NCI-H2107 (cell line): ENCODE measurements at regions not wholly inside any gene's neighbourhood (a gene's known extent, or its start where the extent isn't known, plus 50 kb on each side); places are given as distances from the start of the nearest gene placed in this dataset.
A peak's percentile ranks its signal among the peaks of the same experiment; 100 is the strongest.

Experiments used
- DNase-seq: peaks from one replicate; lab custom pipeline; 2025; lab: John Stamatoyannopoulos, UW

DNA sequence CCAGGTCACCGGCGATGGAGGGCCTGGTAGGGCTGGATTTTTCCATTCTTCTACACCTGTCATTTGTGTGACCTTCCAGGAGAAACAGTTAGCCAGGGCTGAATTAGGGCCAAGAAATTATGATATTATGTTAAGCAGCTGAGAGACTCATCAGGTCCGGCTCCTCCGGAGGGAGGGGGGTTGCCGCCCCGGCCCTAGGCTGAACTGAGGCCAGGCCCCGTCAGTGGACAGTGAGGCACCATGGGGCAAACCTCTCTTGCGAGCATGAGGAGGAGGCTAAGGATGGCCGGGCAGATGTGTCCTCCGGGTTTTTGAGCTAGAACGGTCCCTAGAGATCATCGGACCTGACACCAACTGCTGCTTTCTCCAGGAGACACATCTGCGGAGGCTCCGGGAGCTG lies 150.1 kb downstream of the SOX11 start:
- no peak for DNase-seq

DNA sequence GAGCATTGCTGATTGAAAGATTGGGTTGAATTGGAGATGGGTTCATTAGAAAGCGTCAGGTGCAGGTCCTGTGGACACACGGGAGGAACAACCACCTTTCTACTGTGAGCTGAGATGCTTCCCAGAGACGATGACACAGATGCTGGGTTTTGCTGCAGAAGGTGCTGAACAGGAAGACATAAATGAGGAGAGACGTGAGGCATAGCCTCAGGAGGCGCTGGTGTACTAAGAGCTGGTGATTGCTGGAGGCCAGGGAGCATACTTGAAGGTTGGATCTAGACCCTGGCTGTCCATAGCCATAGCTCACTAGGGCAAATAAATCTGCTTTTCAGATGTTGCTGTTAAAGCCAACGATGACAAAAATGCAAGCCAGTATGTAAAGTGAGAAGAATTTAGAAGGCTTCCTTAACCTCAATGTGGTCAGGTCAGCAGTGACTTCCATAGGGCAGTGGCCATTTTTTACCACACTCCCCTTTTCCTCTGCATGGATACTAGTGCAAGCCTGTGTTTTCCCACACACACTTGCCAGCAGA lies 153.7 kb downstream of the SOX11 start:
- DNase-seq, result no peak

- no peak for DNase-seq
Observed at GRCh38 chr2:5846881-5847280, 154.7 kb downstream of the SOX11 start.

- DNase-seq, result no peak
Observed at GRCh38 chr2:5849562-5849961, 157.4 kb downstream of the SOX11 start.

- DNase-seq, result no peak
Observed at GRCh38 chr2:5851410-5851809, 159.2 kb downstream of the SOX11 start.

GRCh38 chr2:5854797-5855196 lies 162.6 kb downstream of the SOX11 start:
- DNase-seq, result no peak

DNA sequence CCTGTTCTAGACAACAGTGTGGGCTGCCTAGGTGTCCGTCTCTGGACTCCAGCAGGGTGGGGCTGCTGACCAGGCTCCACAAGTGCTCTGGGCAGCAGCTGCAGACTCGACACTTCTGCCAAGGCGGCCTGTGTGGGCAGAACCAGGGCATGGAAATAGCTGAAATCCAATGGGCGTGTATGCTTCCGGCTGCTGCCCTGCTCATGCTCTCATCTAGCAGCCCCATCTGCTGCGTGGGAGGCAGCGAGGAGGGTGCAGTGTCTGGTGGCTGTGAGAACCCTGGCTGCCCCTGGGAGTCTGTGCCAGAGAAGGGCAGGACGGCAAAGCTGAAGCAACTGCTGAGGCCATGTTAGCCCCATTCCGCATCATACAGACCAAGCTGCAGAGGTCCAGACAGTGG lies 174.9 kb downstream of the SOX11 start:
- no peak for DNase-seq

GRCh38 chr2:5868931-5869330 lies 176.7 kb downstream of the SOX11 start:
- no peak for DNase-seq

GRCh38 chr2:5869936-5870335 lies 177.8 kb downstream of the SOX11 start:
- DNase-seq, result no peak

GRCh38 chr2:5877360-5877759 lies 185.2 kb downstream of the SOX11 start:
- no peak for DNase-seq

DNA sequence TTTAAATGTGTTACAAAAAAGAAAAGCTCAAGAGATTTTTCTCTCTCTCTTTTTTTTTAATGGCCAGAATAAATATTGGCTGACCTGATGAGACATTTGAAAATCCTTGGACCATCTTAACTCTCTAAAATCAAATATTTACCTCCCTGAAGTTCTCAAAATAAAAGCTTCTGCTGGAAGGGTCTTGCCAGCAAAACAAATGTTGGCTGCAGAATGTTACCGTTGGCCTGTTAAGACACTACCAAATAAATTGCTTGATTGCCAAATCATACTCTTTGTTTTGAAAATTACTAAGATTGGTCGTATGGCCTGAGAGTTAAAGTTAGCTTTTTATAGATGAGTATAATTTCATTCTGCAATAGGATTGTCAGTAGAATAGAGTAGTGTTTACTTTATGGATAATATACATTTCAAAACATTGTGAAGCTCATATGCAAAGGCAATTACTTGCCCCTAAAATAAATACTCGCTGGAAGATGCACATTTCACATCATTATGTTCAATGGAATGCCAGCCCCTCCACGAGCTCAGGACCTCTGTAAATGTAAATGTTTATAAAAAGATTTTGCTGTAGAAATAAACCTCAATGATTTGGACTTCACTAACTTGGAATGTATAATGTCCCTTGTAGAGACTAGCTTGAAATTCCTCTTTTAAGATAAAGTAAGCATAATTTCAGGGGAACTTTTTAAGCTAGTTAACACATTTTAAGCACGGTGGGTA lies 193.4 kb downstream of the SOX11 start:
- no peak for DNase-seq

GRCh38 chr2:5886462-5886861 lies 194.3 kb downstream of the SOX11 start:
- no peak for DNase-seq

DNA sequence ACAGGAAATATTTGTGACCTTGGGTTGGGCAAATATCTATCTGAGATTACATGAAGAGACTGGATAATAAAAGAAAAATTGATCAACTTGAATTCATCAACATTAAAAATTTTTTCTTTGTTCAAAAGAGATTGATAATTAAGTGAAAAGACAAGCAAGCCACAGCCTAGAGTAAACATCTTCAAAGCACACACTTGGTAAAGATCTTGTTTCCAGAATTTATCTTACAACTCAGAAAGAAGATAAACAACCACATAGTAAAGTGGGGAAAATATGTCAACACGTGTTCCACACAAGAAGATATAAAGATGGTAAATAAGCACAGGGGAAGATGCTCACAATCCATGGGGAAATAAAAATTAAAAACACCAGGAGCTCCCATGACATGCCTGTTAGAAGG lies 195.9 kb downstream of the SOX11 start:
- DNase-seq, result no peak

- DNase-seq, result no peak
Observed at GRCh38 chr2:5889519-5889918, 197.3 kb downstream of the SOX11 start.

GRCh38 chr2:5894355-5894754 lies 202.2 kb downstream of the SOX11 start:
- DNase-seq, result no peak

GRCh38 chr2:5895284-5895683 lies 203.1 kb downstream of the SOX11 start:
- DNase-seq, result no peak

DNA sequence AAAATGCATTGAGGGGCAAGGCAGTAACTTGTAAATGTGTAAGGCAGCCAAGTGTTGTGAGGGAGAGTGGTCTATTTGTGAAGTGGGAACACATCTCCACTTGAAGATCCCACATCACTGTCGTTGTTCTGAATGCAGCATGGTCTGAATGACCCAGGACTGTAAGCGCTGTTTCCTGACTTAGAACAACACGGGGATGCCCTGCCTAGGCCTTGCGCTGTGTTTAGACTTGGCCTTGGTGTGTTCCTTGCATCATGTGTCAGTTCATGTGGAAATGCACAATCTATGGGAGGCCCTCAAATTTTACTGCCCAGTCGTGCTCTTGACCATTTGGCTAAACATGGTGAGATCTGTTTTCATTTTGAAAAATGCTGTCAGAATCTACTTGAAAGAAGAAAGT lies 205.1 kb downstream of the SOX11 start:
- no peak for DNase-seq

DNA sequence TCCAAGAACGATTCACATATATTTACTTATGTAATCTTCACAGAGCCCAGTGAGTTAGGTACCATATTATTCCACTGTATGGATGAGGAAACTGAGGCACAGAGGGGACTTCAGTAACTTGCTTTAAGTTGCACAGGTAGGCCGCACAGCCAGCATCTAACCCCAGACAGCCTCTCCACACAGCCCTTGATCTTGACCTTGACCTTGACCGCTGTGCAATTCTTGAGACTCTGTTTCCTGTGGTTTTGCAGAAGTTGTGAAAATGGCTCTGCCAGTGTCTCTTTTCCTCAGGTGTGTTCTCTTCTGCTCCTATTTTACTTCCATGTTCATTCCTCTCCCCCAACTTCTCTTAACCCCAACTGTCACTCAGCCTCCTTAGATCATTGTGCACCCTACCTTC lies 206.5 kb downstream of the SOX11 start:
- no peak for DNase-seq

DNA sequence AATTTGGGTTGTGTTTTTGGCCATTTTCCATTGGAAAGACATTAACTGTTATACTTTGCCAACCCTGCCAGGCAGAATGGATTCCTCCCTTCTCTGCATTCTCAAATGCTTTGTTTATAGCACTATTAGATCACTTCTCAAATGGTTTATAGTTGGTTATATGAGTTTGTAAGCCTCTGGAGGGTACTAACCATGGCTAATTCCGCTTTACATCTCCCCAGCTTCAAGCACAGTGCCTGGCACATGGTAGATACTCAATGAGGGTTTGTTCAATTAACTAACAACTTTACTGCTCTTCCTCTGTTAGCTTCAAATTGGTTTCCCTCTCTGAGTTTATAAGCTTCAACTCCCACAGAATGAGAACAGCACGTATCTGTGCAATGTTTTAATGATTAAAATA lies 213.5 kb downstream of the SOX11 start:
- DNase-seq, result no peak

- DNase-seq, result no peak
Observed at GRCh38 chr2:5908071-5908470, 215.9 kb downstream of the SOX11 start.

DNA sequence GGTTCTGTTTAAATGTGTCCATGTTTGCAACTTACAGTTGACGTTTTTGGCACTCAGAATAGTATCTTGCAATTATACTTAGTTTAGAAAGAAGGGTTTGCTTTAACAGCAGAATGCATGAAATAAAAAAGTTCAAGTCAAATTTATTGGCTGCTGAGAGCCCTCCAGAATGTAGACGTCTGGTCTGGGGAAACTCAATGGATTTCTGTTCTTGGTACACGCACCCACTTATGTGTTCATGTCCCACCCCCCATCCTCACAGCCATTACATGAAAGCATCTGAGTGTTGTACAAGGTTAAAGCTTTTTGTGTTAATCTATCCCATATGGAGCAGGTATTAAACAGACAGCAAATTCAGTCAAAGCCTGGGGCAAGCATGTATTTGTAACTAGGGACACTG lies 219.5 kb downstream of the SOX11 start:
- no peak for DNase-seq

- DNase-seq, result no peak
Observed at GRCh38 chr2:5913711-5914395, 221.7 kb downstream of the SOX11 start.

- peak; percentile 26 for DNase-seq
Observed at GRCh38 chr2:5914811-5915611, 222.8 kb downstream of the SOX11 start.
